Progenitor cell of endocrine pancreas (in vitro differentiated cells): ENCODE measurements at regions not wholly inside any gene's neighbourhood (a gene's known extent, or its start where the extent isn't known, plus 50 kb on each side); places are given as distances from the start of the nearest gene placed in this dataset.

Source experiments
- DNase-seq: peaks from one replicate; pipeline ENCODE4 v3.0.0; 2021; ENCODE audit warnings: low spot score; ENCODE audit not compliant: unreplicated experiment
- H3K27ac Mint-ChIP-seq: 2 replicates; pipeline ENCODE4 v1.8.0; 2021; ENCODE audit warnings: mild to moderate bottlenecking, moderate library complexity, mixed read lengths
- H3K27me3 Mint-ChIP-seq: 2 replicates; pipeline ENCODE4 v1.8.0; 2021; ENCODE audit warnings: mixed read lengths
- H3K36me3 Mint-ChIP-seq: 2 replicates; pipeline ENCODE4 v1.8.0; 2022; ENCODE audit warnings: mixed read lengths; ENCODE audit not compliant: insufficient read depth
- H3K4me1 Mint-ChIP-seq: 2 replicates; pipeline ENCODE4 v1.8.0; 2021; ENCODE audit warnings: low read depth, mixed read lengths
- H3K4me3 Mint-ChIP-seq: 2 replicates; pipeline ENCODE4 v1.8.0; 2021; ENCODE audit warnings: low read depth, mild to moderate bottlenecking, moderate library complexity, mixed read lengths
- H3K9me3 Mint-ChIP-seq: 2 replicates; pipeline ENCODE4 v1.8.0; 2021; ENCODE audit warnings: low read depth, mixed read lengths
- TF ChIP-seq, protein P1 (sequence below): fragments of 200-600 bp; sonication (generic); IDR thresholded peaks from one replicate; pipeline ENCODE4 v1.5.0; 2021; ENCODE audit warnings: antibody characterized with exemption, mild to moderate bottlenecking; ENCODE audit not compliant: unreplicated experiment

DNA sequence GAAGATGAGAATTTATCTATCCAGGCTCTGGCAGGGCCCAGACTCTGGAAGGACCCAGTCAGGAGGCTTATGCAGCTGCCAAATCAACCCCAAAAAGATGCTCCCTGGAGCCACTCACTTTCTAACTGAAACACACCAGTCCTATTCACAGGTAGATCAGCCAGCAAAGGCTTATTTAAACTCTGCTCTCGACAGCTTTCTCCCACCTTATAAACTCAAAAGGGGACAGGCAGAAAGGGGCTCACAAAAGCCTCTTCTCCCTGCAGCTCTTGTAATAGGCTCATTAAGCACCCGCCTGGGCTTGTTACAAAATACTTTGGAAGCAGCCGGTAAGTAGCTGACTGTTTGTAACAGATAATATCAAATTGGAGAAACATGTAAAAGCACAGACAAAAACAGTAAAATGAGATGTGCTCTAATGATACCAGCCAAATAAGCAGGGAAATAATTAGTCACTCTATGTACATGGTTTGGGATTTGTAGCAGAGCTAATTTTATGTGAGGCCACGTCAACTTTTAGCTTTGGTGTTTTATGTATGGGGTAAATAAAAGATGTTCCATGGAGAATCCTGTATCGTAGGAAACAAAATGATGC is 213.8 kb downstream of the NR2F2 start:
- no peak overlapping the region for H3K27ac Mint-ChIP-seq

GRCh38 chr15:96549136-96549535 is 218.6 kb downstream of the NR2F2 start:
- H3K27ac Mint-ChIP-seq: no peak overlapping the region
- TF ChIP-seq, protein P1, sequence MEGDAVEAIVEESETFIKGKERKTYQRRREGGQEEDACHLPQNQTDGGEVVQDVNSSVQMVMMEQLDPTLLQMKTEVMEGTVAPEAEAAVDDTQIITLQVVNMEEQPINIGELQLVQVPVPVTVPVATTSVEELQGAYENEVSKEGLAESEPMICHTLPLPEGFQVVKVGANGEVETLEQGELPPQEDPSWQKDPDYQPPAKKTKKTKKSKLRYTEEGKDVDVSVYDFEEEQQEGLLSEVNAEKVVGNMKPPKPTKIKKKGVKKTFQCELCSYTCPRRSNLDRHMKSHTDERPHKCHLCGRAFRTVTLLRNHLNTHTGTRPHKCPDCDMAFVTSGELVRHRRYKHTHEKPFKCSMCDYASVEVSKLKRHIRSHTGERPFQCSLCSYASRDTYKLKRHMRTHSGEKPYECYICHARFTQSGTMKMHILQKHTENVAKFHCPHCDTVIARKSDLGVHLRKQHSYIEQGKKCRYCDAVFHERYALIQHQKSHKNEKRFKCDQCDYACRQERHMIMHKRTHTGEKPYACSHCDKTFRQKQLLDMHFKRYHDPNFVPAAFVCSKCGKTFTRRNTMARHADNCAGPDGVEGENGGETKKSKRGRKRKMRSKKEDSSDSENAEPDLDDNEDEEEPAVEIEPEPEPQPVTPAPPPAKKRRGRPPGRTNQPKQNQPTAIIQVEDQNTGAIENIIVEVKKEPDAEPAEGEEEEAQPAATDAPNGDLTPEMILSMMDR: no peak
- H3K4me3 Mint-ChIP-seq: no peak overlapping the region
- no peaks in the 10 kb centered on the region for H3K9me3 Mint-ChIP-seq
- peaks cover 3% of the 10 kb centered on the region for H3K4me1 Mint-ChIP-seq
- peaks cover 14% of the 10 kb centered on the region for H3K27me3 Mint-ChIP-seq
- no peaks in the 10 kb centered on the region for H3K36me3 Mint-ChIP-seq
- DNase-seq: no peak

More for the DNA sequence above, 213.8 kb downstream of the NR2F2 start:
- DNase-seq: no peak
- H3K27me3 Mint-ChIP-seq: peaks cover 8% of the 10 kb centered on the region
- H3K9me3 Mint-ChIP-seq: no peaks in the 10 kb centered on the region
- peaks cover 6% of the 10 kb centered on the region for H3K4me1 Mint-ChIP-seq
- no peaks in the 10 kb centered on the region for H3K36me3 Mint-ChIP-seq
- TF ChIP-seq, protein P1: no peak
- no peak overlapping the region for H3K4me3 Mint-ChIP-seq

DNA sequence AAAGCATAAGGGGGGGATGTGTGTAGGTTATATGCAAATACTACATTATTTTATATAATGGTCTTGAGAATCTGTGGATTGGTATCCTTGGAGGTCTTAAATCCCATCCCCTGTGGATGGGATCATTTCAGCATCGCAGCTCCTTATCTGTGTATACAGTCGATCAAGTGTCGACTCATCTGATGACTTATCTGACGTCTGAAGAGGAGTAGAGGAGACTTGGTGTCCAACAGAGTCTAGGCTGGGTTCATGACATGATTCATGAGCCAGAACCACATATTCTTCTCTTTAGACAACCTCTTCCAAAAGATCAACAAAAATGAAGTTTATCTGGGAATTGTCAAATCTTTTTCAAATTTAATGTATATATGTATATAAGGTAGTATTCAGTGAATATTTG is 220.7 kb downstream of the NR2F2 start:
- peaks cover 3% of the 10 kb centered on the region for H3K4me1 Mint-ChIP-seq
- H3K27ac Mint-ChIP-seq: no peak overlapping the region
- TF ChIP-seq, protein P1: no peak
- H3K27me3 Mint-ChIP-seq: peaks cover 26% of the 10 kb centered on the region
- no peak for DNase-seq
- no peaks in the 10 kb centered on the region for H3K36me3 Mint-ChIP-seq
- no peaks in the 10 kb centered on the region for H3K9me3 Mint-ChIP-seq
- H3K4me3 Mint-ChIP-seq: no peak overlapping the region

DNA sequence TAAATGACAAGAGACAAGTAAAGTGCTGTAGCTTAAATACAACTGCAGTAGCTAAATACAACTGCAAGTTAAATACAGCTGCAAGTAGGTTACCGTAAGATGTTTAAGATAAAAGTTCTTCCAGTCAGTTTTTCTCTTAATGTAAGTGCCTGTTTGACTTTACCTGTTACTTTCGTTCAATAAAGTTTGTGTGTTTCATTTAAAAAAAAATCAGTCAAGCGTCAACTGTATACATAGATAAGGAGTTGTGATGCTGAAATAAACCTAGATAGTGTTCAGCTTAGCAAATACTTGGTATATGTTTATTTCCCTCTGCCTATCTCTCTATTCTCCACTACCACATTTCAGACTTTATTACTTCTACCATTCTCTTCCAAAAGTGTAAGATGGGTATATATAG is 221.2 kb downstream of the NR2F2 start:
- TF ChIP-seq, protein P1: no peak
- Mint-ChIP-seq H3K27me3 (peaks cover 26% of the 10 kb centered on the region), H3K9me3 (no peaks in the 10 kb centered on the region), H3K36me3 (no peaks in the 10 kb centered on the region), H3K4me3 (no peak overlapping the region), H3K4me1 (peaks cover 3% of the 10 kb centered on the region), H3K27ac (no peak overlapping the region)
- DNase-seq: no peak

DNA sequence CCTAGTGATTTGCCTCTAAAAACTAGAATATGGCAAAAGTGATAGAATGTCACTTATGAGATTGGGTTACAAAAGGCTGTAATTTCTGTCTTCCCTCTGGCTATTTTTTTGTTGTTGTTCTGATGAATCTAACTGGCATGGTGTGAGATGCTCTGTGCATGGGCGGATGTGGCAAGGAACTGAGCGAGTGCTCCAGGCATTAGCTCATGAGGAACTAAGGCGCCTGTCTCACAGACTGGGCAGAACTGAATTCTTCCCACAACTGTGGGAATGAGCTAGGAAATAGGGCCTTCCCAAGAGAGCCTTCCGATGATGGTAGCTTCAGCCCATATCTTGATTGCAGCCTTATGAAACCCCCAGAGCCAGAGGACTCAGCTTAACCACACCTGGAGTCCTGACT is 222.5 kb downstream of the NR2F2 start:
- no peak overlapping the region for H3K4me3 Mint-ChIP-seq
- no peaks in the 10 kb centered on the region for H3K9me3 Mint-ChIP-seq
- H3K27ac Mint-ChIP-seq: no peak overlapping the region
- peaks cover 3% of the 10 kb centered on the region for H3K4me1 Mint-ChIP-seq
- H3K27me3 Mint-ChIP-seq: peaks cover 26% of the 10 kb centered on the region
- no peaks in the 10 kb centered on the region for H3K36me3 Mint-ChIP-seq
- no peak for DNase-seq
- TF ChIP-seq, protein P1: no peak
